Heart right ventricle (tissue), 16 donors: ENCODE measurements at regions not wholly inside any gene's neighbourhood (a gene's known extent, or its start where the extent isn't known, plus 50 kb on each side); places are given as distances from the start of the nearest gene placed in this dataset.
A peak's percentile ranks its signal among the peaks of the same experiment; 100 is the strongest.

Source experiments
- ATAC-seq, 8 donors: fragments of 200-7000 bp; cut with Tn5 transposase; one replicate each; pipeline ENCODE4 v1.9.1; 2020; ENCODE audit warnings: mild to moderate bottlenecking in 8 of 8, moderate library complexity in 8 of 8, moderate number of reproducible peaks in 1 of 8
- DNase-seq, 2 donors: peaks; one replicate each; pipeline ENCODE4 v3.0.0-alpha.2; 2020
- H3K27ac ChIP-seq, 10 donors: fragments of 200-600 bp; sonication (generic) in 2 of 10; one replicate each; pipeline versions ENCODE4 v1.5.0 to v1.8.0; 2020 to 2022; ENCODE audit warnings: mild to moderate bottlenecking in 3 of 10
- H3K27me3 ChIP-seq, 7 donors: fragments of 200-600 bp; one replicate each; pipeline ENCODE4 v1.8.0; 2021 to 2022; ENCODE audit warnings: mild to moderate bottlenecking in 2 of 7
- H3K36me3 ChIP-seq, 9 donors: fragments of 200-600 bp; sonication (generic) in 1 of 9; one replicate each; pipeline versions ENCODE4 v1.5.0 to v1.8.0; 2020 to 2022; ENCODE audit warnings: mild to moderate bottlenecking in 2 of 9
- H3K4me1 ChIP-seq, 9 donors: fragments of 200-600 bp; sonication (generic) in 1 of 9; one replicate each; pipeline versions ENCODE4 v1.5.0 to v1.8.0; 2020 to 2022; ENCODE audit warnings: mild to moderate bottlenecking in 4 of 9
- H3K4me3 ChIP-seq, 10 donors: fragments of 200-600 bp; sonication (generic) in 2 of 10; one replicate each; pipeline versions ENCODE4 v1.5.0 to v1.8.0; 2020 to 2022; ENCODE audit warnings: mild to moderate bottlenecking in 7 of 10, moderate library complexity in 2 of 10
- H3K9me3 ChIP-seq, 11 donors: fragments of 200-600 bp in 10 of 11; sonication (generic) in 2 of 11; one replicate each; pipeline versions ENCODE4 v1.5.0 to v1.8.0; 2013 to 2022; ENCODE audit warnings: mild to moderate bottlenecking in 2 of 11, control low read depth in 1 of 11, moderate library complexity in 1 of 11
- CTCF ChIP-seq, 9 donors: fragments of 200-600 bp; sonication (generic) in 2 of 9; IDR thresholded peaks; one replicate each; pipeline versions ENCODE4 v1.5.0 to v1.8.0; 2021 to 2022; ENCODE audit warnings: antibody characterized with exemption in 9 of 9, mild to moderate bottlenecking in 5 of 9, moderate library complexity in 1 of 9
- WGBS, 2 donors: extraction: QIAGEN DNeasy Blood & Tissue Kit; methylation state at CpG; one replicate each; pipeline ENCODE4 v1.1.7; 2013; ENCODE audit warnings: inconsistent platforms in 1 of 2; 5-methylcytosine and 5-hydroxymethylcytosine counted together
- intact Hi-C, 10 donors: fragments of 100-400 bp; cut with DNase I; formaldehyde crosslinking; loops; one replicate each; pipeline versions ENCODE4 v1.11.1 to v1.14.2; 2022
- donor health status: Arrhythmogenic right ventricular cardiomyopathy.
- donor health status: ischemic (EF 13 %, LVEDD 7.1; RV severe dilation, severe dysfunction).
- donor health status: healthy with polysubstance abuse.
- donor health status: DM: no; HTN: yes; CAD: no.
- donor health status: DM: no; HTN: no; CAD: no.
- donor health status: ischemic (EF 25% LVEDD 6.9; RV normal size, moderate dysfunction).
- donor health status: ischemic (EF 25% LVEDD 5.7; RV mildly dilated, moderate dysfunction).
- donor health status: healthy.
- donor health status: DM: yes; HTN: yes; CAD: no.
- donor health status: Ischemic cardiomyopathy.
- donor health status: ischemic (EF 35%, LVEDD 5.7; RV mildly dilated, moderate dysfunction).
- donor health status: nonischemic (EF 11% LVEDD 7.7; RV severe dilation, severe dysfunction).
- donor health status: DM: yes; HTN: yes; CAD: no.
- donor health status: PGD.
- donor health status: ischemic (EF 29% LVEDD 5.4; RV normal size, mild dysfunction).
- donor health status: nonischemic (EF 23%, LVEDD 6.1; RV moderate dilation, normal function).

GRCh38 chr16:73542885-73543284, 495.0 kb upstream of the ZFHX3 start:
- WGBS, 2 donors = 89 to 93% methylated on average over 8 of the region's 8 CpGs
- H3K9me3 ChIP-seq = no peaks in the 10 kb centered on the region
- H3K4me1 ChIP-seq = no peaks in the 10 kb centered on the region
- ATAC-seq = no peak
- H3K27me3 ChIP-seq = peaks cover 0 to 59% (median 51%) of the 10 kb centered on the region in 7 donors
- no peak overlapping the region for H3K4me3 ChIP-seq
- no peaks in the 10 kb centered on the region for H3K36me3 ChIP-seq
- no peak overlapping the region for H3K27ac ChIP-seq
- no peak for TF ChIP-seq CTCF (IDR thresholded peaks at IDR 0.05)
- DNase-seq = no peak
- intact Hi-C loops = no loop called here

DNA sequence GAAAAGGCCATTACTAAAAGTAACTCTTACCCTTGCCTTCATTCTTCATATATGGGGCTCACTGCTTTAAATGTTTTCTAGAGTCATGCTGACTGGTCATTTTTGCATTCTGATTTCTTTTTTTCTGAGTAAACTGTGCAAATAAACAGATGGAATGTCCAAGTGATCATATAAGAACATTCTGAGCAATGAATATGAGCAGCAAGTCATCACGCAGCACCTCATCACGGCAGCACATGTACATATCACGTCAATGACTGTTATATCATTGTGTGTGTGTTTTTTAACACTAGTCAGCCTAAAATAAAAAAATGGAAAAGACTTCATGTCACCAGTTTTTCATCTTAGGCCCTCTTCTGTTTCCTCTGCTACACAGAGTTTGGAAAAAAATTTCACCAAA, 490.0 kb upstream of the ZFHX3 start:
- no peak for ATAC-seq
- H3K9me3 ChIP-seq = no peaks in the 10 kb centered on the region
- H3K4me1 ChIP-seq = no peaks in the 10 kb centered on the region
- 87 to 88% methylated on average over 3 of the region's 3 CpGs for WGBS, 2 donors
- H3K27me3 ChIP-seq = peaks cover 0 to 11% (median 3%) of the 10 kb centered on the region in 7 donors
- no peak for DNase-seq
- intact Hi-C loops = no loop called here
- H3K36me3 ChIP-seq = no peaks in the 10 kb centered on the region
- no peak overlapping the region for H3K27ac ChIP-seq
- TF ChIP-seq CTCF (IDR thresholded peaks at IDR 0.05) = no peak
- no peak overlapping the region for H3K4me3 ChIP-seq

GRCh38 chr16:73536931-73537330, 489.0 kb upstream of the ZFHX3 start:
- H3K9me3 ChIP-seq = no peaks in the 10 kb centered on the region
- H3K4me1 ChIP-seq = no peaks in the 10 kb centered on the region
- DNase-seq = no peak
- intact Hi-C loops = no loop called here
- peaks cover 0 to 2% (median 0%) of the 10 kb centered on the region in 7 donors for H3K27me3 ChIP-seq
- H3K4me3 ChIP-seq = no peak overlapping the region
- no peak overlapping the region for H3K27ac ChIP-seq
- TF ChIP-seq CTCF (IDR thresholded peaks at IDR 0.05) = no peak
- H3K36me3 ChIP-seq = no peaks in the 10 kb centered on the region
- no peak for ATAC-seq
- WGBS, 2 donors = 87 to 95% methylated on average over 3 of the region's 3 CpGs

GRCh38 chr16:73531021-73531420, 483.1 kb upstream of the ZFHX3 start:
- 48 to 49% methylated on average over 3 of the region's 3 CpGs for WGBS, 2 donors
- intact Hi-C loops = no loop called here
- Histone ChIP-seq H3K9me3 (no peaks in the 10 kb centered on the region), H3K27me3 (no peaks in the 10 kb centered on the region), H3K4me3 (no peak overlapping the region), H3K36me3 (no peaks in the 10 kb centered on the region), H3K27ac (no peak overlapping the region), H3K4me1 (peaks cover 0 to 11% (median 0%) of the 10 kb centered on the region in 9 donors)
- ATAC-seq (peak in 7 of 8 donors; percentile 47 to 90 (median 74)), DNase-seq (no peak)
- no peak for TF ChIP-seq CTCF (IDR thresholded peaks at IDR 0.05)
